Activated B cell treated with CpG ODN at 0.5 μM for 24 hours (primary cell): ENCODE measurements at regions not wholly inside any gene's neighbourhood (a gene's known extent, or its start where the extent isn't known, plus 50 kb on each side); places are given as distances from the start of the nearest gene placed in this dataset.

ENCODE experiments used
- ATAC-seq: fragments of 200-7000 bp; cut with Tn5 transposase; one replicate; pipeline ENCODE4 v1.10.0; 2021; ENCODE audit warnings: low read depth, mild to moderate bottlenecking, moderate library complexity
- CTCF ChIA-PET: fragments of 350-600 bp; sonication (Branson Sonifier 250); formaldehyde crosslinking; loops from one replicate; lab custom pipeline; 2021; ENCODE audit warnings: antibody characterized with exemption; lab: Charles Lee
- POLR2A ChIA-PET: fragments of 350-600 bp; sonication (Branson Sonifier 250); formaldehyde crosslinking; loops from one replicate; lab custom pipeline; 2021; ENCODE audit warnings: antibody characterized with exemption; lab: Charles Lee
- DNase-seq: peaks from one replicate; pipeline ENCODE4 v3.0.0; 2022
- H3K27ac Mint-ChIP-seq: one replicate; pipeline ENCODE4 v1.8.0; 2020; ENCODE audit warnings: mixed read lengths
- H3K27me3 Mint-ChIP-seq: one replicate; pipeline ENCODE4 v1.8.0; 2021; ENCODE audit warnings: mixed read lengths
- H3K36me3 Mint-ChIP-seq: one replicate; pipeline ENCODE4 v1.8.0; 2021; ENCODE audit warnings: low read depth, mixed read lengths
- H3K4me1 Mint-ChIP-seq: one replicate; pipeline ENCODE4 v1.8.0; 2021; ENCODE audit warnings: mixed read lengths
- H3K4me3 Mint-ChIP-seq: one replicate; pipeline ENCODE4 v1.8.0; 2020; ENCODE audit warnings: mild to moderate bottlenecking, mixed read lengths
- H3K9me3 Mint-ChIP-seq: one replicate; pipeline ENCODE4 v1.8.0; 2020; ENCODE audit warnings: mixed read lengths
- intact Hi-C: fragments of 100-400 bp; cut with micrococcal nuclease; formaldehyde crosslinking; loops from one replicate; pipeline ENCODE4 v1.15.1; 2024
- TF ChIP-seq, protein P1 (sequence below): fragments of 200-600 bp; IDR thresholded peaks from one replicate; pipeline ENCODE4 v1.8.0; 2022; ENCODE audit warnings: antibody characterized with exemption, mild to moderate bottlenecking

DNA sequence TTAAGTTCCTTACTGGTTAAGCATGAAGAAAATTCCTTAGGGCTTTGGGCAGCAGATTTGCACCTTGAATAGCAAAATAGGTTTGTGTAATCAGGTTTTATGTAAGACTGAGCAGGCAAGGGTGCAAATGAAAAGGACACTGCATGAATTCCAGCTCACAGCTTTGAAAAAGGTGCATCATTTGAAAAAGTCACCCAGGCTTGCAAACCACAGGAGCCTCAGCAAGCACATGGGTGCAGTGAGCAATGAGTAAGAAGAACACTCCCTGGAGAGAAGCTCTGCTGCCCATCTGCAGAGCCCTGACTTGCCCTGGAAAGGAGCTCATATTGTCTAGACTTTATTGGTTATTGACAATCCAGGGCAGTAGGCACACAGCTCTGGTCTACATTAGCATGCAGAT, 165.6 kb upstream of the KCNJ16 start:
- H3K27me3 Mint-ChIP-seq = no peaks in the 10 kb centered on the region
- H3K27ac Mint-ChIP-seq = no peak overlapping the region
- TF ChIP-seq, protein P1, sequence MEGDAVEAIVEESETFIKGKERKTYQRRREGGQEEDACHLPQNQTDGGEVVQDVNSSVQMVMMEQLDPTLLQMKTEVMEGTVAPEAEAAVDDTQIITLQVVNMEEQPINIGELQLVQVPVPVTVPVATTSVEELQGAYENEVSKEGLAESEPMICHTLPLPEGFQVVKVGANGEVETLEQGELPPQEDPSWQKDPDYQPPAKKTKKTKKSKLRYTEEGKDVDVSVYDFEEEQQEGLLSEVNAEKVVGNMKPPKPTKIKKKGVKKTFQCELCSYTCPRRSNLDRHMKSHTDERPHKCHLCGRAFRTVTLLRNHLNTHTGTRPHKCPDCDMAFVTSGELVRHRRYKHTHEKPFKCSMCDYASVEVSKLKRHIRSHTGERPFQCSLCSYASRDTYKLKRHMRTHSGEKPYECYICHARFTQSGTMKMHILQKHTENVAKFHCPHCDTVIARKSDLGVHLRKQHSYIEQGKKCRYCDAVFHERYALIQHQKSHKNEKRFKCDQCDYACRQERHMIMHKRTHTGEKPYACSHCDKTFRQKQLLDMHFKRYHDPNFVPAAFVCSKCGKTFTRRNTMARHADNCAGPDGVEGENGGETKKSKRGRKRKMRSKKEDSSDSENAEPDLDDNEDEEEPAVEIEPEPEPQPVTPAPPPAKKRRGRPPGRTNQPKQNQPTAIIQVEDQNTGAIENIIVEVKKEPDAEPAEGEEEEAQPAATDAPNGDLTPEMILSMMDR = no peak
- no peaks in the 10 kb centered on the region for H3K4me1 Mint-ChIP-seq
- H3K36me3 Mint-ChIP-seq = no peaks in the 10 kb centered on the region
- CTCF ChIA-PET = no interaction called here
- intact Hi-C loops = no loop called here
- no peaks in the 10 kb centered on the region for H3K9me3 Mint-ChIP-seq
- no peak overlapping the region for H3K4me3 Mint-ChIP-seq
- no peak for ATAC-seq
- DNase-seq = no peak
- POLR2A ChIA-PET = no interaction called here

DNA sequence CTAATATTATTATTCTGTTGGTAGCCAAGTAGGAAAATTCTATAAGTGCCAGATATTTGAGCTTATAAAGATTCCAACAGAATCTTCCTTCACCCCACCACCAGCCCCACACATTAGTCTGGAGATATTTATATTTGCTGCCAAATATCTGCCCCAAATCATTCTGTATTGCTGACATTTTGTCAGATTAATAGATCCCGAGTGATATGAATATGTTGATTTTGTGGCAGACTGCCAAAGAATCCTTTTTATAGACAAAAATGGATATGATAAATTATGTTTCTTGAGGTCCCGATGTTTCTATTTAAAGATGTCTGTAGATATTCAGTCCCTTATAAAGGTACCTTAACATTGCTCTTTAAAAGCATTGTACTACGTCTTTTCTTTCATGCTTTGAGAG, 162.2 kb upstream of the KCNJ16 start:
- intact Hi-C loops = no loop called here
- Mint-ChIP-seq H3K4me1 (no peaks in the 10 kb centered on the region), H3K27ac (no peak overlapping the region), H3K36me3 (no peaks in the 10 kb centered on the region), H3K4me3 (no peak overlapping the region), H3K9me3 (no peaks in the 10 kb centered on the region), H3K27me3 (no peaks in the 10 kb centered on the region)
- CTCF ChIA-PET = no interaction called here
- DNase-seq (no peak), ATAC-seq (no peak)
- TF ChIP-seq, protein P1 = no peak
- POLR2A ChIA-PET = no interaction called here

DNA sequence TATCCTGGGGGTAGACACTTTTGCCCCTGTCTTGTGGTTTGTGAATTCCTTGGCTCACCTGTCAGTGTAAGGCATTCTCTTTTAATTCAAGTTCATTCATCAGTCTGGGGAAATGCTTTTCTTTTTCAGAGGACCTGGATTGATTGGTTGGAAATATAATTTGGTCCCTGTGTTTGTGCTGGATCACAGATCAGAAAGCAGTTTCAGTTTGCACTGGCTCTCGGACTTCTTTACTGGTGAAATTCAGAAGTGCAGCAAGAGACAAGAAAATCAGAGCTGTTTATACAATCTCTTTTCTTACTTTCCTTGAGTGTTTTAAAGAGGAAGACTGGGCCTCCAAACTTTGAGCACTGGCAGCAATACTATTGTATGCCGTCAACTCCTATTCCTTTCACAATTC, 161.8 kb upstream of the KCNJ16 start:
- H3K27ac Mint-ChIP-seq = no peak overlapping the region
- no peaks in the 10 kb centered on the region for H3K4me1 Mint-ChIP-seq
- TF ChIP-seq, protein P1 = no peak
- ATAC-seq = no peak
- no peaks in the 10 kb centered on the region for H3K36me3 Mint-ChIP-seq
- H3K4me3 Mint-ChIP-seq = no peak overlapping the region
- ChIA-PET POLR2A (no interaction called here), CTCF (no interaction called here)
- H3K27me3 Mint-ChIP-seq = no peaks in the 10 kb centered on the region
- intact Hi-C loops = no loop called here
- no peak for DNase-seq
- no peaks in the 10 kb centered on the region for H3K9me3 Mint-ChIP-seq

DNA sequence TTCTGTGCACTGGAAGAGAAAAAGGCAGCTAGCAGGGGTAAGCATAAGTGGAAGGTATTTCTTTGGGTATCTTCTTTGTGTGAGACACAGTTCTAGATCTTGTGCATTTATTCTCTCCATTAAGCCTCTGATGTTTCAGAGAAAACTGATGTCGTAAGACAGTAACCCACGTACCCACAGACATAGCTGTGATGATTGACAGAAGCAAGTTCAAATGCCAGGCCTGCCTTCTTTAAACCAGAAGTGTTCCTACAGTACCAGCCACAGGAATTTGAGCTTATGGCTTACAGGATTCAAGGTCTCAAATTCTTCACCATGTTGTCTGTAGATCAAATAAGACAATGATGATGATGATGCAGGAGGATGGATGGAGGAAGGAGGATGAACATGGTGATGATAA, 161.4 kb upstream of the KCNJ16 start:
- no peak for DNase-seq
- no peak for ATAC-seq
- TF ChIP-seq, protein P1 = no peak
- Mint-ChIP-seq H3K27ac (no peak overlapping the region), H3K36me3 (no peaks in the 10 kb centered on the region), H3K4me1 (no peaks in the 10 kb centered on the region), H3K4me3 (no peak overlapping the region), H3K27me3 (no peaks in the 10 kb centered on the region), H3K9me3 (no peaks in the 10 kb centered on the region)
- CTCF ChIA-PET = no interaction called here
- intact Hi-C loops = no loop called here
- POLR2A ChIA-PET = no interaction called here

DNA sequence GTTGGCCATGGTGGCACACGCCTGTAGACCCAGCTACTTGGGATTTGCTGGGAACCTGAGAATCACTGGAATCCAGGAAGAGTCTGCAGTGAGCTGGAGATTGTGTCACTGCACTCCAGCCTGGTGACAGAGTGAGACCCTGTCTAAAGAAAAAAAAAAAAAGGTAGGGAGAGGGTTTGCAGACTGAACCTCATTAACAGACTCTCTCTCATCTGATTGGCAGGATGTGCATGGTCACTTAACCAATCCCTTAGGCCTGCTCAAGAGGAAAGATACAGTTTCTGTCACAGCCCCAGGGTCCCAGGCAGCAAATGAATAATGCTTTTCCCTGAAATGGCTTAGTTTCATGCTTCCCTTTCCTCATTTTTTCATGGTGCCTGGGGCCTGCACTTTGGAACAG, 160.5 kb upstream of the KCNJ16 start:
- CTCF ChIA-PET = no interaction called here
- no peaks in the 10 kb centered on the region for H3K27me3 Mint-ChIP-seq
- intact Hi-C loops = no loop called here
- no peak for ATAC-seq
- POLR2A ChIA-PET = no interaction called here
- H3K27ac Mint-ChIP-seq = no peak overlapping the region
- TF ChIP-seq, protein P1 = no peak
- H3K4me1 Mint-ChIP-seq = no peaks in the 10 kb centered on the region
- no peaks in the 10 kb centered on the region for H3K36me3 Mint-ChIP-seq
- no peak for DNase-seq
- H3K4me3 Mint-ChIP-seq = no peak overlapping the region
- no peaks in the 10 kb centered on the region for H3K9me3 Mint-ChIP-seq
